ENCODE measurements at regions not wholly inside any gene's neighbourhood (a gene's known extent, or its start where the extent isn't known, plus 50 kb on each side); places are given as distances from the start of the nearest gene placed in this dataset.
A peak's percentile ranks its signal among the peaks of the same experiment; 100 is the strongest.

DNA sequence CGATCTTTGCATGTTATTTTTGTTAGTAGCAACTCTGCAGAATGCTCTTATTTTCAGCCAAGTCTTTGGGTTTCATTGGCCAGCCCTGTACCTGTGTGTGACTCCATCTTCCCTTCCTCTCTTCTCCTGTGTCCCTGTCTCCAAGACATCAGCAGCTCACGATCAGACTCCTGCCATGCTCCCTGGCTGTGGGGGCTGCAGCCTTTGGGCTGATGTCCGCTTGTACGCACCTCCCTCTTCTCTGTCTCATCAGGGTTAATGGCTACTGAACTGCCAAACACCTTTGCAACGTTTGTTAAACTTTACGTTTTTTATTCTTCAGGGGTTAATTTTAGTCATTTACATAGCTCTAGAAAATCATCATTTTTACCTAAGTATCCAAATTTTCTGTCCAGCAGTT lies 103.5 kb upstream of the RET start:
- no peaks in the 10 kb centered on the region for H3K36me3 ChIP-seq (ENCODE audit: control insufficient read depth in 4 of 4, insufficient read depth in 4 of 4, low read length in 4 of 4)
- WGBS, 2 donors: 81 to 83% methylated on average over 6 of the region's 6 CpGs
- H3K27ac ChIP-seq (ENCODE audit: low read depth in 1 of 2, low read length in 1 of 2): no peak overlapping the region
- no peaks in the 10 kb centered on the region for H3K9me3 ChIP-seq (ENCODE audit: control insufficient read depth in 4 of 4, insufficient read depth in 3 of 4, low read length in 3 of 4)
- H3K4me1 ChIP-seq (ENCODE audit: control insufficient read depth in 5 of 5, insufficient read depth in 5 of 5, low read length in 5 of 5): peaks cover 0 to 4% (median 0%) of the 10 kb centered on the region in 5 donors
- H3K9ac ChIP-seq (ENCODE audit: insufficient read depth in 1 of 2, low read length in 2 of 2): no peak overlapping the region
- TF ChIP-seq CTCF (IDR thresholded peaks at IDR 0.05; ENCODE audit: control extremely low read depth, extremely low read depth): no peak
- H3K4me3 ChIP-seq: no peak overlapping the region
- no peaks in the 10 kb centered on the region for H3K27me3 ChIP-seq (ENCODE audit: control insufficient read depth in 3 of 3, insufficient read depth in 3 of 3, low read length in 2 of 3)
- ATAC-seq (ENCODE audit: insufficient read depth, low FRiP score) (no peak), DNase-seq (no peak)

DNA sequence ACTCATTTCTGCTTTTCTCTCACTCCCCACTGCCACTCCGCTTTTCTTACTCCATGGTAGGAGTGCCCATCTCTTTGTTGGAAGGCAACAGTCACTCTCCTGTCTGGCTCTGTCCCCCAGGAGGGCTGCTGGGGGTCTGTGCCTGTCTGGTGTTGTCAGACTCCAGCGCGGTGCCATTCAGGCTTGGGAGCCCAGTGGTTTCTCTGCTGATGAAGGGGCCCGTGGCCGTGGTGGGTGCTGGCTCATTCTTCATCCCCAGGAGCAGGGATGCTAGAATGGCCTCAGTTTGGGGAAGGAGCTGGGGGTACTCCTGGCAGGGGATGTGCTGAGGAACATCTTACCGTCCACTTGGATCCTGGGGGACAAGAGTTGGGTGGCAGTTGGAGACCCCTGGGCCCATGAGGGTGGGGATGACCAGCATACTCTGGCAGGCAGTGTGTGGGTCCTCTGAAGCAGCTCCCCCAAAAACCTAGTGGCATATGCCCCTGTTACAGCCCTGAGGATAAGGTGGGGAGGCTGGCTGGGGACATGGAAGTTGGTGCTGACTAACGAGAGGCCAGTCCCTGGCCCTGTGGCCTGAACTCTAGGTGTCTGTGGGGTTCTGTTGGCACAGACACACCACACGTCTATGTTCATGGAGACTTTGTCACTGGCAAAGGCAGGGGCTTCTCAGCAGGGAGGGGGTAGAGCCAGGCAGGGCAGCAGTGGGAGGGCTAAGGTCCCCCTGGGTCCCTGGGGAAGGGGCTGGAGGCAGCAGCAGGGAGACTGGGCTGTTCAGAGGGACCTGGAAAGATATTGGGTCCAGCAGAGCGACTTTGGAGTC lies 102.8 kb upstream of the RET start:
- Histone ChIP-seq H3K4me1 (ENCODE audit: control insufficient read depth in 5 of 5, insufficient read depth in 5 of 5, low read length in 5 of 5) (peaks cover 0 to 4% (median 0%) of the 10 kb centered on the region in 5 donors), H3K4me3 (no peak overlapping the region), H3K9me3 (ENCODE audit: control insufficient read depth in 4 of 4, insufficient read depth in 3 of 4, low read length in 3 of 4) (no peaks in the 10 kb centered on the region), H3K27me3 (ENCODE audit: control insufficient read depth in 3 of 3, insufficient read depth in 3 of 3, low read length in 2 of 3) (no peaks in the 10 kb centered on the region), H3K27ac (ENCODE audit: low read depth in 1 of 2, low read length in 1 of 2) (no peak overlapping the region), H3K9ac (ENCODE audit: insufficient read depth in 1 of 2, low read length in 2 of 2) (no peak overlapping the region), H3K36me3 (ENCODE audit: control insufficient read depth in 4 of 4, insufficient read depth in 4 of 4, low read length in 4 of 4) (no peaks in the 10 kb centered on the region)
- ATAC-seq (ENCODE audit: insufficient read depth, low FRiP score) (no peak), DNase-seq (peak in 1 of 3 donors; percentile 10)
- WGBS, 2 donors: 86 to 87% methylated on average over 9 of the region's 9 CpGs
- TF ChIP-seq CTCF (IDR thresholded peaks at IDR 0.05; ENCODE audit: control extremely low read depth, extremely low read depth): no peak

DNA sequence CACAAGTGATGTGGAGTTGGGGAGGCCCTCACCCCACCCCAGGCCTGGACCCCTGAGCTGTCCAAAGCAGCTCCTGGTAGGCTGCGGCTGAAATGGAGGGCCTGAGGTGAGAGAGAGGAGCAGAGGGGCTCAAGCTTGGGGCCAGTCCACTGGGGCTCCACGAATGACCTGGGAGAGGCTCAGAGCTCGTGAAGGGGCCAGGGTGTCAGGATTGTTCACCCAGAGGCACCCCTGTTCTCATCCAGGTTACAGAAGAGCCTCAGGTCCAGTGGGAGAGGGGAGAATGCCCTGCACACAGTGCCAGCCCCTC lies 102.2 kb upstream of the RET start:
- Histone ChIP-seq H3K36me3 (ENCODE audit: control insufficient read depth in 4 of 4, insufficient read depth in 4 of 4, low read length in 4 of 4) (no peaks in the 10 kb centered on the region), H3K9me3 (ENCODE audit: control insufficient read depth in 4 of 4, insufficient read depth in 3 of 4, low read length in 3 of 4) (no peaks in the 10 kb centered on the region), H3K9ac (ENCODE audit: insufficient read depth in 1 of 2, low read length in 2 of 2) (no peak overlapping the region), H3K27ac (ENCODE audit: low read depth in 1 of 2, low read length in 1 of 2) (no peak overlapping the region), H3K4me1 (ENCODE audit: control insufficient read depth in 5 of 5, insufficient read depth in 5 of 5, low read length in 5 of 5) (peaks cover 0 to 3% (median 0%) of the 10 kb centered on the region in 5 donors), H3K4me3 (no peak overlapping the region), H3K27me3 (ENCODE audit: control insufficient read depth in 3 of 3, insufficient read depth in 3 of 3, low read length in 2 of 3) (no peaks in the 10 kb centered on the region)
- WGBS, 2 donors: 83 to 88% methylated on average over 3 of the region's 3 CpGs
- ATAC-seq (ENCODE audit: insufficient read depth, low FRiP score) (no peak), DNase-seq (no peak)
- no peak for TF ChIP-seq CTCF (IDR thresholded peaks at IDR 0.05; ENCODE audit: control extremely low read depth, extremely low read depth)

All from lung (tissue), 11 donors.